ENCODE measurements at regions not wholly inside any gene's neighbourhood (a gene's known extent, or its start where the extent isn't known, plus 50 kb on each side); places are given as distances from the start of the nearest gene placed in this dataset.

GRCh38 chr3:144272680-144273079 is 301.1 kb downstream of the DIPK2A start:
- no peaks in the 10 kb centered on the region for H3K27me3 ChIP-seq (ENCODE audit: control insufficient read depth, insufficient read depth, low read length, poor library complexity, severe bottlenecking)
- H3K4me1 ChIP-seq (ENCODE audit: control insufficient read depth, insufficient read depth, low read length), result no peaks in the 10 kb centered on the region
- H3K36me3 ChIP-seq (ENCODE audit: control insufficient read depth, insufficient read depth, low read length), result no peaks in the 10 kb centered on the region
- H3K9me3 ChIP-seq (ENCODE audit: control insufficient read depth, low read length), result no peaks in the 10 kb centered on the region
- 92 to 99% methylated on average over 4 of the region's 4 CpGs for WGBS, 2 experiments
- no peak overlapping the region for H3K27ac ChIP-seq (ENCODE audit: insufficient read depth, low read depth, low read length, poor library complexity, severe bottlenecking)
- H3K4me3 ChIP-seq (ENCODE audit: insufficient read depth, low read depth, low read length), result no peak overlapping the region

GRCh38 chr3:144273601-144274000 is 302.0 kb downstream of the DIPK2A start:
- Histone ChIP-seq H3K36me3 (ENCODE audit: control insufficient read depth, insufficient read depth, low read length) (no peaks in the 10 kb centered on the region), H3K27ac (ENCODE audit: insufficient read depth, low read depth, low read length, poor library complexity, severe bottlenecking) (no peak overlapping the region), H3K4me3 (ENCODE audit: insufficient read depth, low read depth, low read length) (no peak overlapping the region), H3K4me1 (ENCODE audit: control insufficient read depth, insufficient read depth, low read length) (no peaks in the 10 kb centered on the region), H3K9me3 (ENCODE audit: control insufficient read depth, low read length) (no peaks in the 10 kb centered on the region), H3K27me3 (ENCODE audit: control insufficient read depth, insufficient read depth, low read length, poor library complexity, severe bottlenecking) (no peaks in the 10 kb centered on the region)
- 84 to 86% methylated on average over 2 of the region's 2 CpGs for WGBS, 2 experiments

GRCh38 chr3:144275005-144275404 is 303.4 kb downstream of the DIPK2A start:
- no peaks in the 10 kb centered on the region for H3K4me1 ChIP-seq (ENCODE audit: control insufficient read depth, insufficient read depth, low read length)
- no peaks in the 10 kb centered on the region for H3K9me3 ChIP-seq (ENCODE audit: control insufficient read depth, low read length)
- H3K27ac ChIP-seq (ENCODE audit: insufficient read depth, low read depth, low read length, poor library complexity, severe bottlenecking), result no peak overlapping the region
- H3K27me3 ChIP-seq (ENCODE audit: control insufficient read depth, insufficient read depth, low read length, poor library complexity, severe bottlenecking), result no peaks in the 10 kb centered on the region
- H3K36me3 ChIP-seq (ENCODE audit: control insufficient read depth, insufficient read depth, low read length), result no peaks in the 10 kb centered on the region
- H3K4me3 ChIP-seq (ENCODE audit: insufficient read depth, low read depth, low read length), result no peak overlapping the region

- Histone ChIP-seq H3K9me3 (ENCODE audit: control insufficient read depth, low read length) (no peaks in the 10 kb centered on the region), H3K4me1 (ENCODE audit: control insufficient read depth, insufficient read depth, low read length) (peaks cover 4% of the 10 kb centered on the region), H3K36me3 (ENCODE audit: control insufficient read depth, insufficient read depth, low read length) (no peaks in the 10 kb centered on the region), H3K27ac (ENCODE audit: insufficient read depth, low read depth, low read length, poor library complexity, severe bottlenecking) (no peak overlapping the region), H3K4me3 (ENCODE audit: insufficient read depth, low read depth, low read length) (no peak overlapping the region), H3K27me3 (ENCODE audit: control insufficient read depth, insufficient read depth, low read length, poor library complexity, severe bottlenecking) (no peaks in the 10 kb centered on the region)
- WGBS, 2 experiments, result 69 to 86% methylated on average over 2 of the region's 2 CpGs
Observed at GRCh38 chr3:144282313-144282712, 310.7 kb downstream of the DIPK2A start.

- peaks cover 4% of the 10 kb centered on the region for H3K4me1 ChIP-seq (ENCODE audit: control insufficient read depth, insufficient read depth, low read length)
- H3K9me3 ChIP-seq (ENCODE audit: control insufficient read depth, low read length), result no peaks in the 10 kb centered on the region
- H3K27me3 ChIP-seq (ENCODE audit: control insufficient read depth, insufficient read depth, low read length, poor library complexity, severe bottlenecking), result no peaks in the 10 kb centered on the region
- H3K4me3 ChIP-seq (ENCODE audit: insufficient read depth, low read depth, low read length), result no peak overlapping the region
- 90 to 94% methylated on average over 6 of the region's 6 CpGs for WGBS, 2 experiments
- H3K27ac ChIP-seq (ENCODE audit: insufficient read depth, low read depth, low read length, poor library complexity, severe bottlenecking), result no peak overlapping the region
- no peaks in the 10 kb centered on the region for H3K36me3 ChIP-seq (ENCODE audit: control insufficient read depth, insufficient read depth, low read length)
Observed at GRCh38 chr3:144286235-144286910, 314.8 kb downstream of the DIPK2A start.

GRCh38 chr3:144287001-144287400 is 315.4 kb downstream of the DIPK2A start:
- Histone ChIP-seq H3K27ac (ENCODE audit: insufficient read depth, low read depth, low read length, poor library complexity, severe bottlenecking) (no peak overlapping the region), H3K4me1 (ENCODE audit: control insufficient read depth, insufficient read depth, low read length) (peaks cover 4% of the 10 kb centered on the region), H3K9me3 (ENCODE audit: control insufficient read depth, low read length) (no peaks in the 10 kb centered on the region), H3K36me3 (ENCODE audit: control insufficient read depth, insufficient read depth, low read length) (no peaks in the 10 kb centered on the region), H3K4me3 (ENCODE audit: insufficient read depth, low read depth, low read length) (no peak overlapping the region), H3K27me3 (ENCODE audit: control insufficient read depth, insufficient read depth, low read length, poor library complexity, severe bottlenecking) (no peaks in the 10 kb centered on the region)
- WGBS, 2 experiments, result 92% methylated on average over 1 of the region's 1 CpG; no CpG with 5 or more reads in 1 of the 2 experiments

GRCh38 chr3:144289057-144289456 is 317.4 kb downstream of the DIPK2A start:
- Histone ChIP-seq H3K9me3 (ENCODE audit: control insufficient read depth, low read length) (no peaks in the 10 kb centered on the region), H3K27me3 (ENCODE audit: control insufficient read depth, insufficient read depth, low read length, poor library complexity, severe bottlenecking) (no peaks in the 10 kb centered on the region), H3K4me3 (ENCODE audit: insufficient read depth, low read depth, low read length) (no peak overlapping the region), H3K4me1 (ENCODE audit: control insufficient read depth, insufficient read depth, low read length) (no peaks in the 10 kb centered on the region), H3K36me3 (ENCODE audit: control insufficient read depth, insufficient read depth, low read length) (no peaks in the 10 kb centered on the region), H3K27ac (ENCODE audit: insufficient read depth, low read depth, low read length, poor library complexity, severe bottlenecking) (no peak overlapping the region)
- 93 to 100% methylated on average over 2 to 3 of the region's 3 CpGs for WGBS, 2 experiments

GRCh38 chr3:144294659-144295538 is 323.3 kb downstream of the DIPK2A start:
- Histone ChIP-seq H3K9me3 (ENCODE audit: control insufficient read depth, low read length) (no peaks in the 10 kb centered on the region), H3K36me3 (ENCODE audit: control insufficient read depth, insufficient read depth, low read length) (no peaks in the 10 kb centered on the region), H3K4me3 (ENCODE audit: insufficient read depth, low read depth, low read length) (no peak overlapping the region), H3K4me1 (ENCODE audit: control insufficient read depth, insufficient read depth, low read length) (no peaks in the 10 kb centered on the region), H3K27me3 (ENCODE audit: control insufficient read depth, insufficient read depth, low read length, poor library complexity, severe bottlenecking) (no peaks in the 10 kb centered on the region), H3K27ac (ENCODE audit: insufficient read depth, low read depth, low read length, poor library complexity, severe bottlenecking) (no peak overlapping the region)
- WGBS, 2 experiments, result 96 to 100% methylated on average over 1 of the region's 2 CpGs

GRCh38 chr3:144295613-144296012 is 324.0 kb downstream of the DIPK2A start:
- Histone ChIP-seq H3K27ac (ENCODE audit: insufficient read depth, low read depth, low read length, poor library complexity, severe bottlenecking) (no peak overlapping the region), H3K27me3 (ENCODE audit: control insufficient read depth, insufficient read depth, low read length, poor library complexity, severe bottlenecking) (no peaks in the 10 kb centered on the region), H3K4me3 (ENCODE audit: insufficient read depth, low read depth, low read length) (no peak overlapping the region), H3K4me1 (ENCODE audit: control insufficient read depth, insufficient read depth, low read length) (no peaks in the 10 kb centered on the region), H3K36me3 (ENCODE audit: control insufficient read depth, insufficient read depth, low read length) (no peaks in the 10 kb centered on the region), H3K9me3 (ENCODE audit: control insufficient read depth, low read length) (no peaks in the 10 kb centered on the region)
- 93 to 98% methylated on average over 2 to 3 of the region's 3 CpGs for WGBS, 2 experiments

GRCh38 chr3:144296808-144297207 is 325.2 kb downstream of the DIPK2A start:
- H3K9me3 ChIP-seq (ENCODE audit: control insufficient read depth, low read length), result no peaks in the 10 kb centered on the region
- no peak overlapping the region for H3K4me3 ChIP-seq (ENCODE audit: insufficient read depth, low read depth, low read length)
- H3K36me3 ChIP-seq (ENCODE audit: control insufficient read depth, insufficient read depth, low read length), result no peaks in the 10 kb centered on the region
- H3K4me1 ChIP-seq (ENCODE audit: control insufficient read depth, insufficient read depth, low read length), result no peaks in the 10 kb centered on the region
- H3K27me3 ChIP-seq (ENCODE audit: control insufficient read depth, insufficient read depth, low read length, poor library complexity, severe bottlenecking), result no peaks in the 10 kb centered on the region
- no peak overlapping the region for H3K27ac ChIP-seq (ENCODE audit: insufficient read depth, low read depth, low read length, poor library complexity, severe bottlenecking)

Measured in ectodermal cell (in vitro differentiated cells).